Stomach (tissue), 4 donors: ENCODE measurements at regions not wholly inside any gene's neighbourhood (a gene's known extent, or its start where the extent isn't known, plus 50 kb on each side); places are given as distances from the start of the nearest gene placed in this dataset.

Source experiments
- CTCF ChIP-seq, 7 experiments: fragments of 450-650 bp in 4 of 7; fragments of 200-600 bp in 3 of 7; sonication (generic) in 3 of 7; IDR thresholded peaks; one replicate each; pipeline ENCODE4 v1.5.1; 2016 to 2019; ENCODE audit warnings: antibody characterized with exemption in 7 of 7, control low read depth in 2 of 7, mild to moderate bottlenecking in 1 of 7
- POLR2A ChIP-seq, 4 donors: fragments of 450-650 bp; IDR thresholded peaks; one replicate each; pipeline ENCODE4 v1.6.1; 2016; ENCODE audit warnings: antibody characterized with exemption in 4 of 4, control low read depth in 2 of 4, mild to moderate bottlenecking in 1 of 4, moderate library complexity in 1 of 4

GRCh38 chr5:45772402-45772801 lies 76.2 kb upstream of the HCN1 start:
- TF ChIP-seq POLR2A (IDR thresholded peaks at IDR 0.05) (no peak), CTCF (IDR thresholded peaks at IDR 0.05) (no peak)
